ENCODE measurements at regions not wholly inside any gene's neighbourhood (a gene's known extent, or its start where the extent isn't known, plus 50 kb on each side); places are given as distances from the start of the nearest gene placed in this dataset.

GRCh38 chr9:82104252-82104651 lies 115.7 kb downstream of the SPATA31D1 start:
- TF ChIP-seq, protein P1, sequence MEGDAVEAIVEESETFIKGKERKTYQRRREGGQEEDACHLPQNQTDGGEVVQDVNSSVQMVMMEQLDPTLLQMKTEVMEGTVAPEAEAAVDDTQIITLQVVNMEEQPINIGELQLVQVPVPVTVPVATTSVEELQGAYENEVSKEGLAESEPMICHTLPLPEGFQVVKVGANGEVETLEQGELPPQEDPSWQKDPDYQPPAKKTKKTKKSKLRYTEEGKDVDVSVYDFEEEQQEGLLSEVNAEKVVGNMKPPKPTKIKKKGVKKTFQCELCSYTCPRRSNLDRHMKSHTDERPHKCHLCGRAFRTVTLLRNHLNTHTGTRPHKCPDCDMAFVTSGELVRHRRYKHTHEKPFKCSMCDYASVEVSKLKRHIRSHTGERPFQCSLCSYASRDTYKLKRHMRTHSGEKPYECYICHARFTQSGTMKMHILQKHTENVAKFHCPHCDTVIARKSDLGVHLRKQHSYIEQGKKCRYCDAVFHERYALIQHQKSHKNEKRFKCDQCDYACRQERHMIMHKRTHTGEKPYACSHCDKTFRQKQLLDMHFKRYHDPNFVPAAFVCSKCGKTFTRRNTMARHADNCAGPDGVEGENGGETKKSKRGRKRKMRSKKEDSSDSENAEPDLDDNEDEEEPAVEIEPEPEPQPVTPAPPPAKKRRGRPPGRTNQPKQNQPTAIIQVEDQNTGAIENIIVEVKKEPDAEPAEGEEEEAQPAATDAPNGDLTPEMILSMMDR (IDR thresholded peaks at IDR 0.05; ENCODE audit: low read depth, low read length) = no peak

DNA sequence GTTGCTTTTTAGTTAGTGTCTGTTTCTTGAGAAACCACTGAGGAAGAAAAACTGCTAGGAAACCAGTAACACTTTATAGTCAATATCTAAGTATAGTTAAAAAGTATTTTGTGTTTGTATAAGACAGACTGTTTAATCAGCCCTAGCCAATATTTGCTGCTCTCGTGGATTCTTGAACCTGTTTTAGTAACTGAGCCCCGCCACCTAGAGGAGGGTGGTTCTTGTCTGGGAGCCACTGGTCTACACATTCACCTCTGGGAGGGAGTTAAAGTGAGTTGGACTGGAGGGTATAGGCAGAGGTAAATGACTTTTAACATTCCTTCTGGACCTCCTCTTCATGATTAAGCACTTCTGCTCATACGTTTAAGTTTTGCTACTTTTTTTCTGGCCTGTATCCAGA lies 117.2 kb downstream of the SPATA31D1 start:
- DNase-seq (ENCODE audit: low read depth in 2 of 2) = no peak
- TF ChIP-seq, protein P1 (IDR thresholded peaks at IDR 0.05; ENCODE audit: low read depth, low read length) = no peak
- no peak overlapping the region for H3K4me3 ChIP-seq (replicated peaks in 1 of 2; ENCODE audit: low read depth in 2 of 2, low read length in 2 of 2)

More at GRCh38 chr9:82104252-82104651, 115.7 kb downstream of the SPATA31D1 start:
- no peak for DNase-seq (ENCODE audit: low read depth in 2 of 2)
- no peak overlapping the region for H3K4me3 ChIP-seq (replicated peaks in 1 of 2; ENCODE audit: low read depth in 2 of 2, low read length in 2 of 2)

- no peak overlapping the region for H3K4me3 ChIP-seq (replicated peaks in 1 of 2; ENCODE audit: low read depth in 2 of 2, low read length in 2 of 2)
- DNase-seq (ENCODE audit: low read depth in 2 of 2) = no peak
- TF ChIP-seq, protein P1 (IDR thresholded peaks at IDR 0.05; ENCODE audit: low read depth, low read length) = no peak
These were observed 118.0 kb downstream of the SPATA31D1 start for GRCh38 chr9:82106536-82106935.

DNA sequence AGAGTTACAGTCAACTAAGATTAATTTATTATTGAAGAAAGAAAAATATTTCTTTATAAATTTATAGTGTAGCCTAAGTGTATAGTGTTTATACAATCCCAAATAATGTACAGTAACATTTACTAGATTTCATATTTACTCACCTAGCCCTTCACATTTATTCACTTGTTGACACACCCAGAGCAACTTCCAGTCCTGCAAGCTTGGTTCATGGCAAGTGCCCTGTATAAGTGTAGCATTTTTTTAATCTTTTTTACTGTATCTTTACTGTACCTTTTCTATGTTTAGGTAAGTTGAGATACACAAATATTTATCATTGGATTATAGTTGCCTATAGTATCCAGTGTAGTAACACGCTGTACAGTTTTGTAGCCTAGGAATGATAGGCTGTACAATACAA lies 119.9 kb downstream of the SPATA31D1 start:
- H3K4me3 ChIP-seq (replicated peaks in 1 of 2; ENCODE audit: low read depth in 2 of 2, low read length in 2 of 2) = no peak overlapping the region
- DNase-seq (ENCODE audit: low read depth in 2 of 2) = no peak
- TF ChIP-seq, protein P1 (IDR thresholded peaks at IDR 0.05; ENCODE audit: low read depth, low read length) = no peak

DNA sequence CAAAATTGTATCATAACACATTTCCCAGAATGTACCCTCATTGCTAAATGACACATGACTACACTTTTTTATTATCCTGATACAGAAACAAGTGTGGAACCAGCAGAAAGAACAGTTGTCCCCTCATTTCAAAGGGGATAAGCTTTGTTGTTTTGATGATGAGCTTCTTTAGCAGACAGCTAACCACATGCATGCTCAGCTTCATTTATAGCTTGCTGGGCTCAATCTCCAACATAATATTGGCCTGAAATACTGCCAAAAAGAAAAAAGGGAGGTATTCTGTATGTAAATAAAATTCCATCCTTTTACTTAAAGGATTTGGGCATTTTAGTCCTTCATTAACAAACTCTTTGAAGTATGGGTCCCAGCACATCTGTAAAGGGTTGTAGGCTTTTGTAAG lies 120.4 kb downstream of the SPATA31D1 start:
- no peak for DNase-seq (ENCODE audit: low read depth in 2 of 2)
- H3K4me3 ChIP-seq (replicated peaks in 1 of 2; ENCODE audit: low read depth in 2 of 2, low read length in 2 of 2) = no peak overlapping the region
- TF ChIP-seq, protein P1 (IDR thresholded peaks at IDR 0.05; ENCODE audit: low read depth, low read length) = no peak

GRCh38 chr9:82109626-82110025 lies 121.1 kb downstream of the SPATA31D1 start:
- H3K4me3 ChIP-seq (replicated peaks in 1 of 2; ENCODE audit: low read depth in 2 of 2, low read length in 2 of 2) = no peak overlapping the region
- TF ChIP-seq, protein P1 (IDR thresholded peaks at IDR 0.05; ENCODE audit: low read depth, low read length) = no peak
- DNase-seq (ENCODE audit: low read depth in 2 of 2) = no peak

GRCh38 chr9:82110881-82111280 lies 122.3 kb downstream of the SPATA31D1 start:
- TF ChIP-seq, protein P1 (IDR thresholded peaks at IDR 0.05; ENCODE audit: low read depth, low read length) = no peak
- no peak overlapping the region for H3K4me3 ChIP-seq (replicated peaks in 1 of 2; ENCODE audit: low read depth in 2 of 2, low read length in 2 of 2)
- no peak for DNase-seq (ENCODE audit: low read depth in 2 of 2)

All from cardiac fibroblast (primary cell).